Left lung (tissue), 4 donors: ENCODE measurements at regions not wholly inside any gene's neighbourhood (a gene's known extent, or its start where the extent isn't known, plus 50 kb on each side); places are given as distances from the start of the nearest gene placed in this dataset.

ENCODE experiments used
- ATAC-seq: fragments of 200-7000 bp; cut with Tn5 transposase; one replicate; pipeline ENCODE4 v1.9.1; 2020; ENCODE audit warnings: moderate library complexity
- DNase-seq, 4 donors: peaks; one replicate each; pipeline ENCODE4 v3.0.0-alpha.2; 2013 to 2020
- H3K27ac ChIP-seq, 2 donors: fragments of 200-600 bp; sonication (generic) in 1 of 2; one replicate each; pipeline versions ENCODE4 v1.5.0 to v1.8.0; 2020 to 2021
- H3K27me3 ChIP-seq, 2 donors: fragments of 200-600 bp; sonication (generic) in 1 of 2; one replicate each; pipeline versions ENCODE4 v1.5.0 to v1.8.0; 2020 to 2021
- H3K36me3 ChIP-seq, 2 donors: fragments of 200-600 bp; sonication (generic) in 1 of 2; one replicate each; pipeline versions ENCODE4 v1.5.0 to v1.8.0; 2020 to 2021
- H3K4me1 ChIP-seq, 2 donors: fragments of 200-600 bp; one replicate each; pipeline ENCODE4 v1.8.0; 2021
- H3K4me3 ChIP-seq, 2 donors: fragments of 200-600 bp; sonication (generic) in 1 of 2; one replicate each; pipeline versions ENCODE4 v1.5.0 to v1.8.0; 2020 to 2021; ENCODE audit warnings: mild to moderate bottlenecking in 1 of 2
- H3K9me3 ChIP-seq, 2 donors: fragments of 200-600 bp; sonication (generic) in 1 of 2; one replicate each; pipeline versions ENCODE4 v1.5.0 to v1.8.0; 2020 to 2021
- CTCF ChIP-seq, 2 donors: fragments of 200-600 bp; sonication (generic) in 1 of 2; IDR thresholded peaks; one replicate each; pipeline versions ENCODE4 v1.5.0 to v1.8.0; 2021; ENCODE audit warnings: antibody characterized with exemption in 2 of 2
- intact Hi-C, 2 donors: fragments of 100-400 bp; cut with DNase I; formaldehyde crosslinking; loops; one replicate each; pipeline versions ENCODE4 v1.11.2 to v1.14.2; 2022
- donor health status: DM: no; HTN: yes; CAD: no.
- donor health status: DM: no; HTN: no; CAD: no.

GRCh38 chr9:104330841-104331240, 173.2 kb upstream of the OR13F1 start:
- H3K4me3 ChIP-seq, result no peak overlapping the region
- H3K9me3 ChIP-seq, result peaks cover 0 to 14% of the 10 kb centered on the region in 2 donors
- no peaks in the 10 kb centered on the region for H3K27me3 ChIP-seq
- DNase-seq (no peak), ATAC-seq (no peak)
- intact Hi-C loops, result no loop called here
- H3K27ac ChIP-seq, result no peak overlapping the region
- no peaks in the 10 kb centered on the region for H3K36me3 ChIP-seq
- H3K4me1 ChIP-seq, result no peaks in the 10 kb centered on the region
- no peak for TF ChIP-seq CTCF (IDR thresholded peaks at IDR 0.05)

DNA sequence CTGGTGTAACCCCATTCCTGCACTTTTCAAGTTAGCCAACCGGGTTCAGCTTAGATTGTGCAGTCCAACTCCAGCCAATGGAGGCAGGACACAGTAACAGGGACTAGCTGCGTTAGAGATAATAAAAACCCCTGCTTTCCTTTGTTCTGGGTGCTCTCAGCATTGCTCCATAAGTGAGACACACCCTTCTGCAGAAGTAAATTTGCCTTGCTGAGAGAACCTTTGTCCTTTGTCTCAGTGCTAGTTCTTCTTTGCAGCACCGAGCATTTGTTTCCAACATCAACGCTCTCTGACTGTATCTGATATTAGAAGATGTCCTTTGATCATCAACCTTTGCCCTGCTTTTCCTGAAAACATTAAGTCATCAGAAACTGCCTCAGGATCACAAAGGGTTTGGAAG, 169.5 kb upstream of the OR13F1 start:
- Histone ChIP-seq H3K27ac (no peak overlapping the region), H3K36me3 (no peaks in the 10 kb centered on the region), H3K4me3 (no peak overlapping the region), H3K4me1 (no peaks in the 10 kb centered on the region), H3K27me3 (no peaks in the 10 kb centered on the region), H3K9me3 (peaks cover 0 to 7% of the 10 kb centered on the region in 2 donors)
- ATAC-seq, result no peak
- DNase-seq, result no peak
- intact Hi-C loops, result no loop called here
- TF ChIP-seq CTCF (IDR thresholded peaks at IDR 0.05), result no peak

DNA sequence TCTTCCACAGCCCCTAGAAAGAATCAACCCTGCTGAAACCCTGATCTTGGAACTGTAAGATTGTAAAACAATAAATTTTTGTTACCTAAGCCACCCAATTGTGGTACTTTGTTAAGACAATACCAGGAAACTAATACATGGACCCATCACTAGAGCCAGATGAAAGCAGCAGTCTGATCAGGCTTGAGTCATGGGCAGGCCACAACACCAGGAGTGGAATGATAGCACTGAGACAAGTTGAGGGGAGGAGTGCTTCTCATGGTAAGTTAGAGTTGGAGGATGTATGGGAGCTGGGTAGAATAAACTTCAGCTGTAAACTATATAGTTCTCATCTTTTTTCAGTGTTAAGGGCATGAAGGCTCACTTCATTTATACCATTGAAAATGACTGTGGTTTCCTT, 164.4 kb upstream of the OR13F1 start:
- ATAC-seq (no peak), DNase-seq (no peak)
- no peaks in the 10 kb centered on the region for H3K4me1 ChIP-seq
- no peak for TF ChIP-seq CTCF (IDR thresholded peaks at IDR 0.05)
- H3K36me3 ChIP-seq, result no peaks in the 10 kb centered on the region
- intact Hi-C loops, result no loop called here
- no peak overlapping the region for H3K4me3 ChIP-seq
- no peak overlapping the region for H3K27ac ChIP-seq
- no peaks in the 10 kb centered on the region for H3K9me3 ChIP-seq
- no peaks in the 10 kb centered on the region for H3K27me3 ChIP-seq

GRCh38 chr9:104342552-104342951, 161.5 kb upstream of the OR13F1 start:
- Histone ChIP-seq H3K27ac (no peak overlapping the region), H3K4me3 (no peak overlapping the region), H3K27me3 (no peaks in the 10 kb centered on the region), H3K9me3 (no peaks in the 10 kb centered on the region), H3K4me1 (no peaks in the 10 kb centered on the region), H3K36me3 (no peaks in the 10 kb centered on the region)
- TF ChIP-seq CTCF (IDR thresholded peaks at IDR 0.05), result no peak
- no peak for DNase-seq
- intact Hi-C loops, result no loop called here
- ATAC-seq, result no peak

- intact Hi-C loops, result no loop called here
- Histone ChIP-seq H3K36me3 (no peaks in the 10 kb centered on the region), H3K27ac (no peak overlapping the region), H3K27me3 (no peaks in the 10 kb centered on the region), H3K4me1 (no peaks in the 10 kb centered on the region), H3K9me3 (no peaks in the 10 kb centered on the region), H3K4me3 (no peak overlapping the region)
- ATAC-seq (no peak), DNase-seq (no peak)
- TF ChIP-seq CTCF (IDR thresholded peaks at IDR 0.05), result no peak
Measured at GRCh38 chr9:104345061-104345460, 159.0 kb upstream of the OR13F1 start.
